ENCODE measurements at regions not wholly inside any gene's neighbourhood (a gene's known extent, or its start where the extent isn't known, plus 50 kb on each side); places are given as distances from the start of the nearest gene placed in this dataset.

GRCh38 chr1:228987736-228988506 is 252.6 kb downstream of the RHOU start:
- H3K9me3 ChIP-seq (ENCODE audit: insufficient read depth, low read depth), result no peaks in the 10 kb centered on the region
- no peaks in the 10 kb centered on the region for H3K79me2 ChIP-seq (ENCODE audit: low read depth)
- peaks cover 72% of the 10 kb centered on the region for H3K27me3 ChIP-seq (ENCODE audit: insufficient read depth, low read depth)
- no peaks in the 10 kb centered on the region for H3K9me2 ChIP-seq (ENCODE audit: insufficient read depth)
- H3K27ac ChIP-seq, result no peak overlapping the region
- H3K36me3 ChIP-seq (ENCODE audit: low read depth), result no peaks in the 10 kb centered on the region
- H2AFZ ChIP-seq, result no peak overlapping the region
- no peaks in the 10 kb centered on the region for H3F3A ChIP-seq (ENCODE audit: insufficient read depth, low read depth)
- BruUV-seq (replicated peaks), result no TSS peak
- ChIA-PET POLR2A (ENCODE audit: unreplicated experiment) (no interaction called here), CTCF (no interaction called here)
- H3K4me1 ChIP-seq (replicated peaks; ENCODE audit: insufficient read depth), result no peaks in the 10 kb centered on the region
- H4K20me1 ChIP-seq (ENCODE audit: insufficient read depth), result no peaks in the 10 kb centered on the region
- no peak overlapping the region for H3K4me2 ChIP-seq
- intact Hi-C loops (cut with micrococcal nuclease; ENCODE audit: unreplicated experiment), result no loop called here
- H3K4me3 ChIP-seq, result no peak overlapping the region
- TF ChIP-seq CTCF (conservative IDR thresholded peaks at IDR 0.05) (no peak), EZH2 (IDR thresholded peaks at IDR 0.05; ENCODE audit: low read depth) (no peak)
- DNase-seq, result no peak

DNA sequence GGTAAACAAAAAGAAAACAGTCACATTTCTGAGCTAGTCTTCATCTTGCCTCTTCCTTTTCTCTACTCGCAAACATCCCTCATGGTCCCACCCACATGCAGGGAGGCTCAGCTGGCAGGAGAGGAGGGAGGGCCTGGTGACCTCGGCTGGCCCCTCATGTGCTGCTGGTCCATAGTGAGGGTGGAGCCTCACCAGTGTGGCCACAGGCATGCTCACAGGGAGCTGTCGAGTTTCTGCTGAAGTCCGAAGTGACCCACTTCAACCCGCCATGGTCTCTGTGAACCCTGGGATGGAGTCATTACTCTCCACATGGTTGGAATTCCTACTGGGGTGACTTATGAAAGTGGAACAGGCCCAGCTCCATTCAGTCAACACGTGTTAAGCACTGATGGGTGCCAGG is 253.4 kb downstream of the RHOU start:
- TF ChIP-seq CTCF (conservative IDR thresholded peaks at IDR 0.05) (no peak), EZH2 (IDR thresholded peaks at IDR 0.05; ENCODE audit: low read depth) (no peak)
- POLR2A ChIA-PET (ENCODE audit: unreplicated experiment), result no interaction called here
- no TSS peak for BruUV-seq (replicated peaks)
- Histone ChIP-seq H3K4me3 (no peak overlapping the region), H4K20me1 (ENCODE audit: insufficient read depth) (no peaks in the 10 kb centered on the region), H3K27me3 (ENCODE audit: insufficient read depth, low read depth) (peaks cover 76% of the 10 kb centered on the region), H2AFZ (no peak overlapping the region), H3K4me2 (no peak overlapping the region), H3K27ac (no peak overlapping the region), H3K36me3 (ENCODE audit: low read depth) (no peaks in the 10 kb centered on the region), H3K9me3 (ENCODE audit: insufficient read depth, low read depth) (no peaks in the 10 kb centered on the region), H3F3A (ENCODE audit: insufficient read depth, low read depth) (no peaks in the 10 kb centered on the region), H3K9me2 (ENCODE audit: insufficient read depth) (no peaks in the 10 kb centered on the region), H3K79me2 (ENCODE audit: low read depth) (no peaks in the 10 kb centered on the region), H3K4me1 (replicated peaks; ENCODE audit: insufficient read depth) (no peaks in the 10 kb centered on the region)
- no peak for DNase-seq
- intact Hi-C loops (cut with micrococcal nuclease; ENCODE audit: unreplicated experiment), result no loop called here
- CTCF ChIA-PET, result no interaction called here

GRCh38 chr1:228989176-228989575 is 253.9 kb downstream of the RHOU start:
- no TSS peak for BruUV-seq (replicated peaks)
- H3F3A ChIP-seq (ENCODE audit: insufficient read depth, low read depth), result no peaks in the 10 kb centered on the region
- H3K36me3 ChIP-seq (ENCODE audit: low read depth), result no peaks in the 10 kb centered on the region
- H3K27ac ChIP-seq, result no peak overlapping the region
- DNase-seq, result no peak
- intact Hi-C loops (cut with micrococcal nuclease; ENCODE audit: unreplicated experiment), result no loop called here
- no peak overlapping the region for H3K4me2 ChIP-seq
- H3K79me2 ChIP-seq (ENCODE audit: low read depth), result no peaks in the 10 kb centered on the region
- POLR2A ChIA-PET (ENCODE audit: unreplicated experiment), result no interaction called here
- H3K9me2 ChIP-seq (ENCODE audit: insufficient read depth), result no peaks in the 10 kb centered on the region
- no peaks in the 10 kb centered on the region for H4K20me1 ChIP-seq (ENCODE audit: insufficient read depth)
- no peak overlapping the region for H3K4me3 ChIP-seq
- CTCF ChIA-PET, result no interaction called here
- H3K9me3 ChIP-seq (ENCODE audit: insufficient read depth, low read depth), result no peaks in the 10 kb centered on the region
- TF ChIP-seq EZH2 (IDR thresholded peaks at IDR 0.05; ENCODE audit: low read depth), result no peak
- TF ChIP-seq CTCF (conservative IDR thresholded peaks at IDR 0.05), result no peak
- H3K4me1 ChIP-seq (replicated peaks; ENCODE audit: insufficient read depth), result no peaks in the 10 kb centered on the region
- H2AFZ ChIP-seq, result no peak overlapping the region
- peaks cover 75% of the 10 kb centered on the region for H3K27me3 ChIP-seq (ENCODE audit: insufficient read depth, low read depth)

Data from PC-9 (cell line).